ENCODE measurements at regions not wholly inside any gene's neighbourhood (a gene's known extent, or its start where the extent isn't known, plus 50 kb on each side); places are given as distances from the start of the nearest gene placed in this dataset.

DNA sequence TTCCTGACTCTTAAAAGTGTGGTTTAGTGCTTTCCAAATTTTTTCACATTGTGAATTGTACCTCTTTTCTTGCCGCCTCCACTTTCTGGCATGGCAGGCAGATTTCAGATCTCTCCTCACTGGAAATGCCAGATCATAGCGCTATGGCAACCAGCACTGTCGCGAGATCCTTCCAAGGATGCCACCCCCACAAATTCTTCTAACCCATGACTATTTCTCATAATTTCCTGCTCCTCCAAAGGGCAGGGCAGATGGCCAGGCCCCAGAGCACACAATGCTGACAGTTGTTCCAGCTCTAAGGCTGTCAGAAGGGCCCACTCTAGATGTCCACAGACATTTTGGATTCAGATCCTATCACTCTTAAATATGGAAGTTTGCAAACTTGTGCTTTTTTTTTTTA is 446.2 kb upstream of the RIOK2 start:
- no peak overlapping the region for H3K4me3 ChIP-seq
- no peaks in the 10 kb centered on the region for H3K9me3 ChIP-seq
- no peaks in the 10 kb centered on the region for H3K4me1 ChIP-seq (ENCODE audit: low read depth)
- DNase-seq: no peak
- intact Hi-C loops (cut with DNase I, micrococcal nuclease): no loop called here
- no peaks in the 10 kb centered on the region for H3K36me3 ChIP-seq (ENCODE audit: low read depth)
- ATAC-seq: no peak
- TF ChIP-seq, protein P1, sequence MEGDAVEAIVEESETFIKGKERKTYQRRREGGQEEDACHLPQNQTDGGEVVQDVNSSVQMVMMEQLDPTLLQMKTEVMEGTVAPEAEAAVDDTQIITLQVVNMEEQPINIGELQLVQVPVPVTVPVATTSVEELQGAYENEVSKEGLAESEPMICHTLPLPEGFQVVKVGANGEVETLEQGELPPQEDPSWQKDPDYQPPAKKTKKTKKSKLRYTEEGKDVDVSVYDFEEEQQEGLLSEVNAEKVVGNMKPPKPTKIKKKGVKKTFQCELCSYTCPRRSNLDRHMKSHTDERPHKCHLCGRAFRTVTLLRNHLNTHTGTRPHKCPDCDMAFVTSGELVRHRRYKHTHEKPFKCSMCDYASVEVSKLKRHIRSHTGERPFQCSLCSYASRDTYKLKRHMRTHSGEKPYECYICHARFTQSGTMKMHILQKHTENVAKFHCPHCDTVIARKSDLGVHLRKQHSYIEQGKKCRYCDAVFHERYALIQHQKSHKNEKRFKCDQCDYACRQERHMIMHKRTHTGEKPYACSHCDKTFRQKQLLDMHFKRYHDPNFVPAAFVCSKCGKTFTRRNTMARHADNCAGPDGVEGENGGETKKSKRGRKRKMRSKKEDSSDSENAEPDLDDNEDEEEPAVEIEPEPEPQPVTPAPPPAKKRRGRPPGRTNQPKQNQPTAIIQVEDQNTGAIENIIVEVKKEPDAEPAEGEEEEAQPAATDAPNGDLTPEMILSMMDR (IDR thresholded peaks at IDR 0.05): no peak

DNA sequence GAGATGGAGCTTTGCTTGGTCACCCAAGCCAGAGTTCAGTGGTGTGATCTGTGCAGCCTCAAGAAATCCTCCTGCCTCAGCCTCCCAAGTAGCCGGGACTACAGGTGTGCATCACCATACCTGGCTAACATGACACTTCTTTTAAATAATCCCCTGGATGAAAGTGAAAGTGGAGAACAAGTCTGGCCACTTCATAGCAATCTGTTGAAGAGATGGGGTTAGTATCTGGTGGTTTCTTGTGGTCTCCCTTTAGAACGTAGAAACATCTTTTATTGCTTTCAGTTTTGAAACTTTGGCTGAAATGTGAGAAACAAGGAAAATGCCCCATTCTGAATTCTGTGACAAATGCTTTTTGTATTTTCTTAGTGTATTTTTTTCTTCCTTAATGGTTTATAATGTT is 452.5 kb upstream of the RIOK2 start:
- TF ChIP-seq, protein P1 (IDR thresholded peaks at IDR 0.05): no peak

DNA sequence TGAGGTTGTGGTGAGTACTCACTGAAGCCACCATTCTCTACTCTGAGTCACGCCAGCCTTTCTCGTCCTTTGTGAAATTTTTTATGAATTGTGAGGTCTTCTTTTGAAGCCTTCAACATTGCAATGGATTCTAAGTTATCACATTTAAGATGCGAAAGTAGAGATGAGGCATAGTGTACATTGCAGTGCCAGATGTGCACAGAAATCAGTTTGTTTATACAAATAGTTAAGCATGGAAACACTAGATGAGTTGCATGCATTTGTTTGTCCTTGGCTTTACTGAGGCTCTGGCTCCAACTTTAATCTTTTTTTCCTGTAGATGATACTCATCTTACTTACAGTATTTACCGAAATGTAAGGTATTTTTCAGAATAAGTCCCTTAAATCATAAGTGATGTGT is 453.7 kb upstream of the RIOK2 start:
- DNase-seq (no peak), ATAC-seq (no peak)
- H3K4me3 ChIP-seq: no peak overlapping the region
- no peaks in the 10 kb centered on the region for H3K4me1 ChIP-seq (ENCODE audit: low read depth)
- TF ChIP-seq, protein P1 (IDR thresholded peaks at IDR 0.05): no peak
- intact Hi-C loops (cut with DNase I, micrococcal nuclease): no loop called here
- no peaks in the 10 kb centered on the region for H3K9me3 ChIP-seq
- no peaks in the 10 kb centered on the region for H3K36me3 ChIP-seq (ENCODE audit: low read depth)

More for the DNA sequence above, 452.5 kb upstream of the RIOK2 start:
- H3K4me1 ChIP-seq (ENCODE audit: low read depth): no peaks in the 10 kb centered on the region
- H3K36me3 ChIP-seq (ENCODE audit: low read depth): no peaks in the 10 kb centered on the region
- H3K4me3 ChIP-seq: no peak overlapping the region
- ATAC-seq: no peak
- intact Hi-C loops (cut with DNase I, micrococcal nuclease): no loop called here
- H3K9me3 ChIP-seq: no peaks in the 10 kb centered on the region
- no peak for DNase-seq

DNA sequence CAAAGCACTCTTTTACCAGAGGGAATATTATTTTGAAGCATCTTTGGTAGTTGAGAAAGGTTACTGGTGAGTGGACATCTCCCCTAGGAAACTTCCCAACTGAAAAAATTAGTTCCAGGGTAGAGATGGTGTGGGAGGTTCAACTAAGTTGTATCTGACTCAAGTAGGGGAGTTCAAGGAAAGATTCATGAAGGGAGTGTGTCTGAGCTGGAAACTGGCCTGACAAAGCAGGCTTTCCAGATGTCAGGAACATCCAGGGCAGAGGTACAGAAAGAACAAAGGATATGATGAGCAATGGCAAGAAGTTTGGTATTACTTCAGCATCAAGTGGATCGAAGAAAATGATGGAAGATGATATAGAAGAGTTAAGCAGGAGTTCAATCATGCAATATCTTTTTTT is 458.0 kb upstream of the RIOK2 start:
- no peaks in the 10 kb centered on the region for H3K4me1 ChIP-seq (ENCODE audit: low read depth)
- TF ChIP-seq, protein P1 (IDR thresholded peaks at IDR 0.05): no peak
- DNase-seq (no peak), ATAC-seq (no peak)
- H3K36me3 ChIP-seq (ENCODE audit: low read depth): no peaks in the 10 kb centered on the region
- H3K4me3 ChIP-seq: no peak overlapping the region
- H3K9me3 ChIP-seq: no peaks in the 10 kb centered on the region
- intact Hi-C loops (cut with DNase I, micrococcal nuclease): no loop called here

DNA sequence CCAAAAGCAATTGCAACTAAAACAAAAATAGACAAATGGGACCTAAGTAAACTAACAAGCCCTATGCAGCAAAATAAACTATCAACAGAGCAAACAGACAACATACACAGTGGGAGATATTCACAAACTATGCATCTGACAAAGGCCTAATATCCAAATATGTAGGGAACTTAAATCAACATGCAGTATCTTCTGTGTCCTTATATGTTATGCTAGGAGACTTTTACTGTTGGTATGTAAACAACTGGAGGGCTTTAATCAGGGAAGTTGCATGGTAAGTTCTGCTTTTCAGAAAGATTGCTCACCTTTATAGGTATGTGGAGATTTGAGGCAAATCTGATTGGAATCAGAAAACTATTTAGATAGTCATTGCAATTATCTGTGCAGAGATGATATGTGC is 461.2 kb upstream of the RIOK2 start:
- DNase-seq (no peak), ATAC-seq (no peak)
- Histone ChIP-seq H3K9me3 (no peaks in the 10 kb centered on the region), H3K4me3 (no peak overlapping the region), H3K36me3 (ENCODE audit: low read depth) (no peaks in the 10 kb centered on the region), H3K4me1 (ENCODE audit: low read depth) (no peaks in the 10 kb centered on the region)
- intact Hi-C loops (cut with DNase I, micrococcal nuclease): no loop called here
- TF ChIP-seq, protein P1 (IDR thresholded peaks at IDR 0.05): no peak

DNA sequence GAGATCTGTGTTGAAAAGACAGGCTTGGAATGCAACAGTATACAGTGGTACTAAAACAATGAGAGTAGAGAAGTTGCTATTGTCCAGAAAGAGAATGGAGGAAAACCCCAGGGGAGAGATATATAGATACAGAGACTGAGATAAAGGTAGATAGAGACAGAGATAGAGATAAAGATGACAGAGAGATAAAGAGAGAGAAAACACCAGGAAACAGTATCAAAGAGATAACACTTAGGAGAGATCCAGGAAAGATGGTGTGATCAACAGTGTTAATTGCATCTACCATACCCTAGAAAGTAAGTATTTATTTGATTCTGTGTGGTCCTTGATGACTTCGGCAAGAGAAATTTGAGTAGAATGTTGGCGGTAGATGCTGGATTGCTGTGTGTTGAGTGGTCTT is 461.8 kb upstream of the RIOK2 start:
- intact Hi-C loops (cut with DNase I, micrococcal nuclease): no loop called here
- Histone ChIP-seq H3K4me3 (no peak overlapping the region), H3K9me3 (no peaks in the 10 kb centered on the region), H3K36me3 (ENCODE audit: low read depth) (no peaks in the 10 kb centered on the region), H3K4me1 (ENCODE audit: low read depth) (no peaks in the 10 kb centered on the region)
- ATAC-seq (no peak), DNase-seq (no peak)
- TF ChIP-seq, protein P1 (IDR thresholded peaks at IDR 0.05): no peak
